K562 (cell line): ENCODE measurements at regions not wholly inside any gene's neighbourhood (a gene's known extent, or its start where the extent isn't known, plus 50 kb on each side); places are given as distances from the start of the nearest gene placed in this dataset.

Experiments used
- ATAC-seq: fragments of 200-7000 bp; cut with Tn5 transposase; 3 replicates; pipeline ENCODE4 v1.9.1; 2020; ENCODE audit warnings: moderate library complexity
- BruUV-seq: library from RNA; stranded (reverse); fragments of 400-500 nt; replicated peaks from 2 replicates; lab custom pipeline; 2021; lab: Mats Ljungman, UMichigan
- CTCF ChIA-PET: fragments of 300-600 bp; formaldehyde crosslinking; extraction: SDS; loops from one replicate; lab custom pipeline; 2021; ENCODE audit warnings: low intra/inter-chr PET ratio; lab: Yijun Ruan, JAX
- POLR2A ChIA-PET: fragments of 300-600, 350-650 bp; sonication (Branson Sonifier 250); formaldehyde crosslinking; extraction: SDS; loops from one replicate; lab custom pipeline; 2021; ENCODE audit warnings: antibody characterized with exemption, inconsistent platforms; lab: Yijun Ruan, JAX
- DNase-seq, 4 experiments: peaks; one replicate each; pipeline versions ENCODE4 v3.0.0 to v3.0.0-alpha.2; 2011 to 2018; ENCODE audit warnings: low spot score in 3 of 4, mixed read lengths in 3 of 4; ENCODE audit errors: extremely low read depth in 1 of 4
- FAIRE-seq: peaks from 2 replicates; lab custom pipeline; 2011; peaks lifted over from hg19 to GRCh38; lab: Jason Lieb, UNC
- H2AFZ ChIP-seq: 2 replicates; pipeline ENCODE4 v1.6.0; 2011; ENCODE audit warnings: low read depth, low read length, control low read depth, inconsistent platforms
- H3K27ac ChIP-seq: fragments of 200-600 bp; 3 replicates; pipeline ENCODE4 v1.8.0; 2011; ENCODE audit warnings: low read depth, mild to moderate bottlenecking, control low read depth, inconsistent platforms, low read length, moderate library complexity, mixed read lengths; ENCODE audit errors: extremely low read depth
- H3K27me3 ChIP-seq, 2 experiments: fragments of 300-600 bp in 1 of 2; 2 replicates in 1 of 2; 3 replicates in 1 of 2; pipeline versions ENCODE4 v1.6.0 to v1.8.0; 2011; ENCODE audit warnings: inconsistent platforms in 2 of 2, low read length in 2 of 2, mild to moderate bottlenecking in 1 of 2, mixed read lengths in 1 of 2, moderate library complexity in 1 of 2; ENCODE audit not compliant: control insufficient read depth in 2 of 2, insufficient read depth in 2 of 2
- H3K36me3 ChIP-seq: fragments of 300-600 bp; 3 replicates; pipeline ENCODE4 v1.8.0; 2011; ENCODE audit warnings: mild to moderate bottlenecking, low read length, inconsistent platforms; ENCODE audit not compliant: control insufficient read depth, insufficient read depth
- H3K4me1 ChIP-seq, 2 experiments: fragments of 200-600 bp in 1 of 2; replicated peaks in 1 of 2; 2 replicates in 1 of 2; 3 replicates in 1 of 2; pipeline versions ENCODE4 v1.5.1 to v1.8.0; 2011; ENCODE audit warnings: inconsistent platforms in 2 of 2, low read length in 2 of 2, mild to moderate bottlenecking in 1 of 2, mixed read lengths in 1 of 2, moderate library complexity in 1 of 2; ENCODE audit not compliant: control insufficient read depth in 2 of 2, insufficient read depth in 2 of 2
- H3K4me2 ChIP-seq: 2 replicates; pipeline ENCODE4 v1.6.1; 2011; ENCODE audit warnings: low read length, control low read depth, inconsistent platforms, mixed read lengths; ENCODE audit not compliant: insufficient read depth
- H3K4me3 ChIP-seq: fragments of 200-600 bp; sonication (generic), shearing (Covaris generic); 2 replicates; pipeline ENCODE4 v1.5.1; 2016; ENCODE audit warnings: control low read depth, inconsistent platforms
- H3K79me2 ChIP-seq: fragments of 200-600 bp; 3 replicates; pipeline ENCODE4 v1.8.0; 2011; ENCODE audit warnings: low read length, inconsistent platforms; ENCODE audit not compliant: control insufficient read depth, insufficient read depth
- H3K9ac ChIP-seq, 2 experiments: 2 replicates each; pipeline versions ENCODE4 v1.6.0 to v1.6.1; 2011; ENCODE audit warnings: low read depth in 2 of 2, low read length in 2 of 2, control low read depth in 1 of 2, inconsistent platforms in 1 of 2, mild to moderate bottlenecking in 1 of 2, mixed read lengths in 1 of 2; ENCODE audit not compliant: insufficient read depth in 1 of 2
- H3K9me1 ChIP-seq: one replicate; pipeline ENCODE4 v1.6.0; 2011; ENCODE audit warnings: inconsistent platforms, mild to moderate bottlenecking, low read length, moderate library complexity; ENCODE audit not compliant: control insufficient read depth, insufficient read depth
- H3K9me3 ChIP-seq: replicated peaks from 2 replicates; pipeline ENCODE4 v1.5.1; 2011; ENCODE audit warnings: low read depth, low read length, inconsistent platforms; ENCODE audit not compliant: control insufficient read depth, insufficient read depth
- H4K20me1 ChIP-seq: replicated peaks from 2 replicates; pipeline ENCODE4 v1.6.1; 2011; ENCODE audit warnings: low read length, inconsistent platforms, mixed read lengths; ENCODE audit not compliant: control insufficient read depth, insufficient read depth
- SIN3A ChIP-seq, 2 experiments: fragments of 150-350 bp in 1 of 2; IDR thresholded peaks; 2 replicates each; pipeline ENCODE4 v1.6.1; 2011 to 2016; ENCODE audit warnings: borderline replicate concordance in 2 of 2, low read depth in 2 of 2, low read length in 2 of 2, mild to moderate bottlenecking in 2 of 2, moderate library complexity in 2 of 2; ENCODE audit not compliant: control insufficient read depth in 1 of 2
- ZBTB49 ChIP-seq: sonication (generic); formaldehyde crosslinking; IDR thresholded peaks from 2 replicates; pipeline ENCODE4 v1.8.0; 2022; ENCODE audit warnings: missing genetic modification reagents, mild to moderate bottlenecking, borderline replicate concordance
- ZNF24 ChIP-seq: fragments of 450-650 bp; IDR thresholded peaks from 2 replicates; pipeline ENCODE4 v1.6.1; 2016
- ZNF76 ChIP-seq: fragments of 250-450 bp; sonication (Bioruptor Pico); IDR thresholded peaks from 2 replicates; pipeline ENCODE4 v1.4.0; 2020; ENCODE audit warnings: mild to moderate bottlenecking, moderate library complexity, borderline replicate concordance
- whole genome bisulfite sequencing: fragments of 100-300 bp; shearing (Covaris generic); methylation state at CpG from one replicate; pipeline ENCODE4 v1.1.6; 2016; ENCODE audit warnings: low coverage, mixed read lengths; ENCODE audit not compliant: insufficient coverage; ENCODE audit errors: missing lambda C conversion rate; 5-methylcytosine and 5-hydroxymethylcytosine counted together
- in situ Hi-C: fragments of 300-500 bp; cut with MboI; formaldehyde crosslinking; loops from 4 replicates; pipeline ENCODE4 v1.15.0; 2018; ENCODE audit warnings: inconsistent platforms, mixed read lengths
- intact Hi-C: fragments of 100-400 bp; cut with micrococcal nuclease; formaldehyde crosslinking; loops from 2 replicates; pipeline ENCODE4 v1.14.2; 2022
- TF ChIP-seq, protein P1 (sequence below): sonication (generic); formaldehyde crosslinking; IDR thresholded peaks from 2 replicates; pipeline ENCODE4 v1.8.0; 2022; ENCODE audit warnings: mild to moderate bottlenecking, low read depth, missing genetic modification reagents
- TF ChIP-seq, protein P2 (sequence below): fragments of 250-450 bp; sonication (Bioruptor Pico); IDR thresholded peaks from 2 replicates; pipeline ENCODE4 v1.8.0; 2021; ENCODE audit warnings: borderline replicate concordance, mild to moderate bottlenecking, moderate library complexity; ENCODE audit not compliant: poor library complexity, severe bottlenecking
- TF ChIP-seq, protein P3 (sequence below), 3 experiments: IDR thresholded peaks in 2 of 3; conservative IDR thresholded peaks in 1 of 3; 2 replicates each; pipeline ENCODE4 v1.5.1; 2011 to 2012; ENCODE audit warnings: low read length in 3 of 3, mild to moderate bottlenecking in 3 of 3, control low read depth in 2 of 3, improper control_type of control experiment in 1 of 3, inconsistent platforms in 1 of 3, low read depth in 1 of 3, mixed read lengths in 1 of 3, moderate library complexity in 1 of 3; ENCODE audit not compliant: insufficient read depth in 2 of 3
- TF ChIP-seq, protein P4 (sequence below): sonication (generic); formaldehyde crosslinking; IDR thresholded peaks from 2 replicates; pipeline ENCODE4 v1.8.1; 2022; ENCODE audit warnings: missing genetic modification reagents
- TF ChIP-seq, protein P5 (sequence below): sonication (generic); formaldehyde crosslinking; IDR thresholded peaks from 2 replicates; pipeline ENCODE4 v1.8.0; 2022; ENCODE audit warnings: mild to moderate bottlenecking, missing genetic modification reagents, borderline replicate concordance

- no peak for TF ChIP-seq ZBTB49 (CRISPR knock-in tag)
Measured at GRCh38 chr6:166242888-166243287, 65.3 kb downstream of the PRR18 start (continued).

GRCh38 chr6:166241974-166242373 lies 66.2 kb downstream of the PRR18 start:
- no peak overlapping the region for H3K27ac ChIP-seq
- H3K9me3 ChIP-seq = no peaks in the 10 kb centered on the region
- no peaks in the 10 kb centered on the region for H3K9me1 ChIP-seq
- no peak for FAIRE-seq
- no peak overlapping the region for H3K4me3 ChIP-seq
- 0% methylated on average over 6 of the region's 6 CpGs for WGBS
- no peaks in the 10 kb centered on the region for H3K36me3 ChIP-seq
- no peak overlapping the region for H3K4me2 ChIP-seq
- BruUV-seq = no TSS peak
- POLR2A ChIA-PET = interaction anchor here (0.8 kb wide), 1 partner anchor 23 kb away, joined by 3 read pairs; no protein-coding TSS in a partner anchor
- no peak for ATAC-seq
- in situ Hi-C loops (no loop called here), intact Hi-C loops (no loop called here)
- CTCF ChIA-PET = no interaction called here
- H3K9ac ChIP-seq = no peak overlapping the region
- no peaks in the 10 kb centered on the region for H4K20me1 ChIP-seq
- peaks cover 48 to 63% of the 10 kb centered on the region in 2 experiments for H3K27me3 ChIP-seq
- H2AFZ ChIP-seq = no peak overlapping the region
- H3K79me2 ChIP-seq = no peaks in the 10 kb centered on the region
- DNase-seq = no peak
- H3K4me1 ChIP-seq = no peaks in the 10 kb centered on the region
- TF ChIP-seq, protein P1, sequence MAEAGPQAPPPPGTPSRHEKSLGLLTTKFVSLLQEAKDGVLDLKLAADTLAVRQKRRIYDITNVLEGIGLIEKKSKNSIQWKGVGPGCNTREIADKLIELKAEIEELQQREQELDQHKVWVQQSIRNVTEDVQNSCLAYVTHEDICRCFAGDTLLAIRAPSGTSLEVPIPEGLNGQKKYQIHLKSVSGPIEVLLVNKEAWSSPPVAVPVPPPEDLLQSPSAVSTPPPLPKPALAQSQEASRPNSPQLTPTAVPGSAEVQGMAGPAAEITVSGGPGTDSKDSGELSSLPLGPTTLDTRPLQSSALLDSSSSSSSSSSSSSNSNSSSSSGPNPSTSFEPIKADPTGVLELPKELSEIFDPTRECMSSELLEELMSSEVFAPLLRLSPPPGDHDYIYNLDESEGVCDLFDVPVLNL (CRISPR knock-in tag) = no peak
- TF ChIP-seq, protein P2, sequence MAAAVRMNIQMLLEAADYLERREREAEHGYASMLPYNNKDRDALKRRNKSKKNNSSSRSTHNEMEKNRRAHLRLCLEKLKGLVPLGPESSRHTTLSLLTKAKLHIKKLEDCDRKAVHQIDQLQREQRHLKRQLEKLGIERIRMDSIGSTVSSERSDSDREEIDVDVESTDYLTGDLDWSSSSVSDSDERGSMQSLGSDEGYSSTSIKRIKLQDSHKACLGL (CRISPR knock-in tag) = no peak
- TF ChIP-seq, protein P3, sequence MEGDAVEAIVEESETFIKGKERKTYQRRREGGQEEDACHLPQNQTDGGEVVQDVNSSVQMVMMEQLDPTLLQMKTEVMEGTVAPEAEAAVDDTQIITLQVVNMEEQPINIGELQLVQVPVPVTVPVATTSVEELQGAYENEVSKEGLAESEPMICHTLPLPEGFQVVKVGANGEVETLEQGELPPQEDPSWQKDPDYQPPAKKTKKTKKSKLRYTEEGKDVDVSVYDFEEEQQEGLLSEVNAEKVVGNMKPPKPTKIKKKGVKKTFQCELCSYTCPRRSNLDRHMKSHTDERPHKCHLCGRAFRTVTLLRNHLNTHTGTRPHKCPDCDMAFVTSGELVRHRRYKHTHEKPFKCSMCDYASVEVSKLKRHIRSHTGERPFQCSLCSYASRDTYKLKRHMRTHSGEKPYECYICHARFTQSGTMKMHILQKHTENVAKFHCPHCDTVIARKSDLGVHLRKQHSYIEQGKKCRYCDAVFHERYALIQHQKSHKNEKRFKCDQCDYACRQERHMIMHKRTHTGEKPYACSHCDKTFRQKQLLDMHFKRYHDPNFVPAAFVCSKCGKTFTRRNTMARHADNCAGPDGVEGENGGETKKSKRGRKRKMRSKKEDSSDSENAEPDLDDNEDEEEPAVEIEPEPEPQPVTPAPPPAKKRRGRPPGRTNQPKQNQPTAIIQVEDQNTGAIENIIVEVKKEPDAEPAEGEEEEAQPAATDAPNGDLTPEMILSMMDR (IDR thresholded peaks at IDR 0.05 in 2 of 3, conservative IDR thresholded peaks at IDR 0.05 in 1 of 3; ENCODE audit: insufficient read depth in 2 of 3, low read depth in 1 of 3, low read length in 3 of 3) = 0 out of 6 replicates have a peak, but pooled peaks of 1 of the 3 experiments have one; percentile 16
- TF ChIP-seq, protein P4, sequence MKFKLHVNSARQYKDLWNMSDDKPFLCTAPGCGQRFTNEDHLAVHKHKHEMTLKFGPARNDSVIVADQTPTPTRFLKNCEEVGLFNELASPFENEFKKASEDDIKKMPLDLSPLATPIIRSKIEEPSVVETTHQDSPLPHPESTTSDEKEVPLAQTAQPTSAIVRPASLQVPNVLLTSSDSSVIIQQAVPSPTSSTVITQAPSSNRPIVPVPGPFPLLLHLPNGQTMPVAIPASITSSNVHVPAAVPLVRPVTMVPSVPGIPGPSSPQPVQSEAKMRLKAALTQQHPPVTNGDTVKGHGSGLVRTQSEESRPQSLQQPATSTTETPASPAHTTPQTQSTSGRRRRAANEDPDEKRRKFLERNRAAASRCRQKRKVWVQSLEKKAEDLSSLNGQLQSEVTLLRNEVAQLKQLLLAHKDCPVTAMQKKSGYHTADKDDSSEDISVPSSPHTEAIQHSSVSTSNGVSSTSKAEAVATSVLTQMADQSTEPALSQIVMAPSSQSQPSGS (CRISPR knock-in tag) = no peak
- no peak for TF ChIP-seq ZNF76
- TF ChIP-seq ZNF24 = peak; percentile 80
- TF ChIP-seq, protein P5, sequence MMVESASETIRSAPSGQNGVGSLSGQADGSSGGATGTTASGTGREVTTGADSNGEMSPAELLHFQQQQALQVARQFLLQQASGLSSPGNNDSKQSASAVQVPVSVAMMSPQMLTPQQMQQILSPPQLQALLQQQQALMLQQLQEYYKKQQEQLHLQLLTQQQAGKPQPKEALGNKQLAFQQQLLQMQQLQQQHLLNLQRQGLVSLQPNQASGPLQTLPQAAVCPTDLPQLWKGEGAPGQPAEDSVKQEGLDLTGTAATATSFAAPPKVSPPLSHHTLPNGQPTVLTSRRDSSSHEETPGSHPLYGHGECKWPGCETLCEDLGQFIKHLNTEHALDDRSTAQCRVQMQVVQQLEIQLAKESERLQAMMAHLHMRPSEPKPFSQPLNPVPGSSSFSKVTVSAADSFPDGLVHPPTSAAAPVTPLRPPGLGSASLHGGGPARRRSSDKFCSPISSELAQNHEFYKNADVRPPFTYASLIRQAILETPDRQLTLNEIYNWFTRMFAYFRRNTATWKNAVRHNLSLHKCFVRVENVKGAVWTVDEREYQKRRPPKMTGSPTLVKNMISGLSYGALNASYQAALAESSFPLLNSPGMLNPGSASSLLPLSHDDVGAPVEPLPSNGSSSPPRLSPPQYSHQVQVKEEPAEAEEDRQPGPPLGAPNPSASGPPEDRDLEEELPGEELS (CRISPR knock-in tag) = no peak
- TF ChIP-seq SIN3A (IDR thresholded peaks at IDR 0.05; ENCODE audit: borderline replicate concordance in 2 of 2, control insufficient read depth in 1 of 2, low read depth in 2 of 2, low read length in 2 of 2) = no peak
